ENCODE measurements at regions not wholly inside any gene's neighbourhood (a gene's known extent, or its start where the extent isn't known, plus 50 kb on each side); places are given as distances from the start of the nearest gene placed in this dataset.

GRCh38 chr5:135139381-135140134, 105.5 kb upstream of the PITX1 start:
- DNase-seq (ENCODE audit: low read depth in 2 of 2) = no peak

GRCh38 chr5:135138116-135138850, 104.3 kb upstream of the PITX1 start:
- DNase-seq (ENCODE audit: low read depth in 2 of 2) = no peak

GRCh38 chr5:135137146-135137915, 103.3 kb upstream of the PITX1 start:
- DNase-seq (ENCODE audit: low read depth in 2 of 2) = no peak

DNA sequence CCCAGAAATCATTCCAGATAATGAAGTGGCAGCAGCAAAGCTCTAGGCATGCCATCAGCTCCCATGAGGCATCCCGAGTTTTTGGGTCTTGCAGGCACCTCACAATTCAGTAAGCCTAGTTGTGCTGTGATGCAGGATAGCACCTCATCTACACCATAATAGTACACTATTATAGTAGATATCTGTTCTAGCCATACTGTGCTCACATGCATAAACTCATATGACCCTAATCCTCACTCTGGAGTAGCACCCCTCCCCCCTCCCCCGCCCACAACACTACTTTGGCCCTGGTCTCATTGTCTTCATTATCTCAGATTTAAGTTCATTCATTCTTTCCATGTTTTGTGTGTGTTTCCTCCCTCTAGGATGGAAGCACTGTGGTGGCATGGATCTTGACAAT, 102.5 kb upstream of the PITX1 start:
- no peak for DNase-seq (ENCODE audit: low read depth in 2 of 2)

DNA sequence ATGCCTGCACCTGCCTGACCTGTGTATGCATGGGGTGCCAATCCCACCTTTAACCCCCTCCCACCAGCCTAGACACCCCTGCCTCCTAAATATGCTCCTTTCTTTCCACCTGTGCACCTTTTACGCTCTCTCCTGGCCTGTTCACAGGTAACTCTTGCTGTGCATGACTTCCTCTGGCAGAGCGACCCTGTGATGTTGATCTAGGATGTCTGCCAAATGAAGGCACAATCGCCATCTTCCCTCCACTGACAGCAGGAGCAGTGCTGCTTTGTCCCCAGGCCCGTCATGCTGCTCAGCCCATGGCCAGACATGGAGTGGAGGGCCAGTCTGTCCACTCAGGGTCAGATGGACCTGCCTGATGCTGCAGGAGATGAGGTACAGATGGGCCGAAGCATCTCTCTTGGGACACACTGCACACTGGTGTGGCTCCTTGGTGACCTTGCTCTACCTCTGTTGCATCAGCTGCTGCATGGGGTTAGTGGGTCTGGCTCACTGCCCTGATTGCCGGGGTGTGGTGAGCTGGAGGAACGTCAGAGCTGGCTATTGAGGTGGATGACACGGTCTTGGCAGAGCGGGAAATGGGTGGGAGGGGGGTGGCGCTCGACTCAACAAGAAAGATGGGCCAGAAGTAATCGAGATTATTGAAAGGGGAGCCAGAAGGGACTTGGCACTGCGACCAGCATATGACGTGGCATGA, 101.7 kb upstream of the PITX1 start:
- DNase-seq (ENCODE audit: low read depth in 2 of 2) = no peak

- DNase-seq (ENCODE audit: low read depth in 2 of 2) = no peak
These were observed 100.8 kb upstream of the PITX1 start for GRCh38 chr5:135134691-135135381.

DNA sequence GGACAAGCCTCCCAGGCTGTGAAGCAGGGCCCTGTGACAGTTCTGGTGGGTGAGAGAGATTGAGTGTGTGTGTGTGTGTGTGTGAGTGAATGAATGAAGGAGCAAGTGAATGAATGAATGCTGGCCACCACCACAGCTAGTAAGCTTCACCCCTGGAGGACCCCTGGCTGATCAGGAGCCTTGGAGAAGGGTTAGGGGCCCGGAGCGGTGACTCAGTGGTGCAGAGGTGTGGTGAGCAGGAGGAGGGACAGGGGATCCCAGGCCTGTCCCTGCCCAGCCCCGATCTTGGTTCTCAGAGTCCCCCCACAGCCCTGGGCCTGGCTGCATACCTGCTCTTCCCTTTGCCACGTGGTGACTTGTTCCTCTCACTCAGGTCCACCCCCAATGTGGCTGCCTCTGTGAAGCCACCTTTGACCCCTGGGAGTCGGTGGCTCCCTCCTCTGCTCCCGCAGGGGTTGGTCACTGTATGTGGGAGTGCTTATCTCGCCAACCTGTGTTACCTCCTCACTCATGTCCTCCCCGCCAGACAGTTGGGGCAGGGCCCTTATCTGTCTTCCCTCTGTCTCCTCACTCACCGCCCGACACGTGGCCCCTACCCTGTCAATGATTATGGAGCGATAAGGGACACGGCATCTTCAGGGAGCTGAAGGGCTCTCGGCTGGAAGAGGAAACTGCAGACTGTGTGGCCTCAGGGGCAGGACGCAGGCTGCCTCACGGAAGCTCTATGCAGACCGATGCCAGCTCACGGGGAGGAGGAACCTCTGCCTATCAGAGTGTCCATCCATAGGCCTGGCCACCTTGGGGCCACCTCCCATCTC, 99.9 kb upstream of the PITX1 start:
- DNase-seq (ENCODE audit: low read depth in 2 of 2) = no peak

DNA sequence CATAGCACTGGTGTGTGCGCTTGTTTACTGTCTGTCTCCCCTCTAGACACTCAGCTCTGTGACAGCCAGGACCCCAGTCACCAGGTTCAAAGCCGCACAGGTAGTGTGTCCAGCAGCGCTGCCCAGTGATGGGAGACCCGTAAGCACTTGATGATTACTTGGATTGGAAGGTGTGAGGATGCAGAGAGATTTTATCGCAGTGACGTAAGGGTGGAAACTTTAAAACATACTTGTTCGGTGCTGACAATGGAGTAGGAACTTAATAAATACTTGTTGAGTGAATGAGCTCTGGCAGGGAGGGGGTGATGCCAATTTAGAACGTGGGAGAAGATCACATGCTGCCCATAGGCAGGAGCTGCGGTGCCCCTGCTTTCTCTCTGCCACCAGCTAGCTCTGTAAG, 99.2 kb upstream of the PITX1 start:
- no peak for DNase-seq (ENCODE audit: low read depth in 2 of 2)

- no peak for DNase-seq (ENCODE audit: low read depth in 2 of 2)
These were observed 98.0 kb upstream of the PITX1 start for GRCh38 chr5:135131801-135132680.

- DNase-seq (ENCODE audit: low read depth in 2 of 2) = no peak
These were observed 96.5 kb upstream of the PITX1 start for GRCh38 chr5:135130261-135131215.

GRCh38 chr5:135129307-135129706, 95.3 kb upstream of the PITX1 start:
- DNase-seq (ENCODE audit: low read depth in 2 of 2) = no peak

- no peak for DNase-seq (ENCODE audit: low read depth in 2 of 2)
These were observed 94.3 kb upstream of the PITX1 start for GRCh38 chr5:135128361-135128760.

GRCh38 chr5:135127439-135128240, 93.6 kb upstream of the PITX1 start:
- DNase-seq (ENCODE audit: low read depth in 2 of 2) = no peak

GRCh38 chr5:135126688-135127438, 92.8 kb upstream of the PITX1 start:
- no peak for DNase-seq (ENCODE audit: low read depth in 2 of 2)

DNA sequence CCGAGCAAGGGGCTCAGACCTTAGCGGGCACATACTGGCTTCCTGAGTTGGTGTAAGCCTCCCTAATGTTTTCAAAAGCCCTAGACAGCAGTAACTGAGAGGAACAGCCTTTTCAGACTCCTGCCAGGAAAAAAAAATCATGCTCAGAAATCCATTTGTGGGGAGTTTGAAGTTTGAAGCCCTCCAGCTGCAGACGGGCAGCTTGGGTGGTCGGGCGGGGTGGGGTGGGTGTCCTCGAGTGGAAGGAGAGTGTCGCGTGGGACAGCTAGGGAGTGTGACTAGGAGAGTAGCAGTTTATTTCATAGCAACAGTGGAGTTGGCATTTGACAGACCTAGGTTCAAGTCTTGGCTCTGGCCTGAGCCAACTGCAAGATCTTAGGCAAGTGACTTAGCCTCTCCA, 90.7 kb upstream of the PITX1 start:
- no peak for DNase-seq (ENCODE audit: low read depth in 2 of 2)

- DNase-seq (ENCODE audit: low read depth in 2 of 2) = no peak
These were observed 90.1 kb upstream of the PITX1 start for GRCh38 chr5:135124128-135124527.

GRCh38 chr5:135122797-135123196, 88.8 kb upstream of the PITX1 start:
- no peak for DNase-seq (ENCODE audit: low read depth in 2 of 2)

Data from stimulated activated CD4-positive, alpha-beta T cell treated with anti-CD3 and anti-CD28 coated beads, Interleukin-1b, Interleukin-23, amount 100 ng/mL, for 4 hours (primary cell).